ENCODE measurements at regions not wholly inside any gene's neighbourhood (a gene's known extent, or its start where the extent isn't known, plus 50 kb on each side); places are given as distances from the start of the nearest gene placed in this dataset.

GRCh38 chr11:72493426-72494108 is 59.2 kb upstream of the CLPB start:
- Histone ChIP-seq H3K27ac (no peak overlapping the region), H3K9me3 (no peaks in the 10 kb centered on the region), H3K36me3 (no peaks in the 10 kb centered on the region), H3K4me1 (no peaks in the 10 kb centered on the region), H3K4me3 (no peak overlapping the region), H3K27me3 (no peaks in the 10 kb centered on the region)
- no peak for ATAC-seq
- 38 to 46% methylated on average over 2 of the region's 2 CpGs for WGBS, 2 donors (ENCODE audit: low coverage in 1 of 2)
- TF ChIP-seq, protein P1, sequence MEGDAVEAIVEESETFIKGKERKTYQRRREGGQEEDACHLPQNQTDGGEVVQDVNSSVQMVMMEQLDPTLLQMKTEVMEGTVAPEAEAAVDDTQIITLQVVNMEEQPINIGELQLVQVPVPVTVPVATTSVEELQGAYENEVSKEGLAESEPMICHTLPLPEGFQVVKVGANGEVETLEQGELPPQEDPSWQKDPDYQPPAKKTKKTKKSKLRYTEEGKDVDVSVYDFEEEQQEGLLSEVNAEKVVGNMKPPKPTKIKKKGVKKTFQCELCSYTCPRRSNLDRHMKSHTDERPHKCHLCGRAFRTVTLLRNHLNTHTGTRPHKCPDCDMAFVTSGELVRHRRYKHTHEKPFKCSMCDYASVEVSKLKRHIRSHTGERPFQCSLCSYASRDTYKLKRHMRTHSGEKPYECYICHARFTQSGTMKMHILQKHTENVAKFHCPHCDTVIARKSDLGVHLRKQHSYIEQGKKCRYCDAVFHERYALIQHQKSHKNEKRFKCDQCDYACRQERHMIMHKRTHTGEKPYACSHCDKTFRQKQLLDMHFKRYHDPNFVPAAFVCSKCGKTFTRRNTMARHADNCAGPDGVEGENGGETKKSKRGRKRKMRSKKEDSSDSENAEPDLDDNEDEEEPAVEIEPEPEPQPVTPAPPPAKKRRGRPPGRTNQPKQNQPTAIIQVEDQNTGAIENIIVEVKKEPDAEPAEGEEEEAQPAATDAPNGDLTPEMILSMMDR (IDR thresholded peaks at IDR 0.05): no peak
- TF ChIP-seq POLR2AphosphoS5 (IDR thresholded peaks at IDR 0.05) (no peak), POLR2A (IDR thresholded peaks at IDR 0.05) (no peak), EP300 (IDR thresholded peaks at IDR 0.05) (no peak)

GRCh38 chr11:72491001-72491400 is 56.7 kb upstream of the CLPB start:
- WGBS, 2 donors (ENCODE audit: low coverage in 1 of 2): 49 to 66% methylated on average over 2 of the region's 2 CpGs
- H3K4me1 ChIP-seq: no peaks in the 10 kb centered on the region
- H3K27ac ChIP-seq: no peak overlapping the region
- H3K27me3 ChIP-seq: peaks cover 11% of the 10 kb centered on the region
- peaks cover 0 to 5% (median 0%) of the 10 kb centered on the region in 3 donors for H3K9me3 ChIP-seq
- ATAC-seq: no peak
- no peak for TF ChIP-seq POLR2AphosphoS5 (IDR thresholded peaks at IDR 0.05)
- no peak for TF ChIP-seq EP300 (IDR thresholded peaks at IDR 0.05)
- TF ChIP-seq, protein P1 (IDR thresholded peaks at IDR 0.05): no peak
- TF ChIP-seq POLR2A (IDR thresholded peaks at IDR 0.05): no peak
- H3K36me3 ChIP-seq: no peaks in the 10 kb centered on the region
- H3K4me3 ChIP-seq: no peak overlapping the region
